Sciatic nerve (tissue), 2 donors: ENCODE measurements at regions not wholly inside any gene's neighbourhood (a gene's known extent, or its start where the extent isn't known, plus 50 kb on each side); places are given as distances from the start of the nearest gene placed in this dataset.

Experiments
- ATAC-seq: fragments of 200-7000 bp; cut with Tn5 transposase; one replicate; pipeline ENCODE4 v1.9.1; 2020; ENCODE audit warnings: mild to moderate bottlenecking, moderate library complexity
- DNase-seq: peaks from one replicate; pipeline ENCODE4 v3.0.0-alpha.2; 2020; ENCODE audit warnings: low spot score
- intact Hi-C: fragments of 100-400 bp; cut with DNase I; formaldehyde crosslinking; loops from one replicate; pipeline ENCODE4 v1.14.2; 2022
- donor health status: DM: no; HTN: no; CAD: no.
- donor health status: DM: no; HTN: no; CAD: no.

GRCh38 chr11:23988381-23989006 lies 508.4 kb upstream of the LUZP2 start:
- DNase-seq (no peak), ATAC-seq (no peak)
- intact Hi-C loops = no loop called here

- ATAC-seq = no peak
- intact Hi-C loops = no loop called here
- no peak for DNase-seq
These were observed 506.3 kb upstream of the LUZP2 start for GRCh38 chr11:23990346-23991164.

GRCh38 chr11:23991165-23991539 lies 505.7 kb upstream of the LUZP2 start:
- ATAC-seq = no peak
- intact Hi-C loops = no loop called here
- DNase-seq = no peak

GRCh38 chr11:23995891-23996290 lies 501.0 kb upstream of the LUZP2 start:
- no peak for ATAC-seq
- DNase-seq = no peak
- intact Hi-C loops = no loop called here

GRCh38 chr11:23997356-23997755 lies 499.5 kb upstream of the LUZP2 start:
- intact Hi-C loops = no loop called here
- DNase-seq = no peak
- ATAC-seq = no peak

GRCh38 chr11:24005202-24005876 lies 491.5 kb upstream of the LUZP2 start:
- ATAC-seq (no peak), DNase-seq (no peak)
- intact Hi-C loops = no loop called here

- intact Hi-C loops = no loop called here
- DNase-seq = no peak
- no peak for ATAC-seq
These were observed 453.0 kb upstream of the LUZP2 start for GRCh38 chr11:24043842-24044241.

GRCh38 chr11:24046731-24047130 lies 450.1 kb upstream of the LUZP2 start:
- no peak for ATAC-seq
- intact Hi-C loops = no loop called here
- no peak for DNase-seq

- DNase-seq = no peak
- intact Hi-C loops = no loop called here
- ATAC-seq = no peak
These were observed 440.8 kb upstream of the LUZP2 start for GRCh38 chr11:24056051-24056450.

GRCh38 chr11:24060125-24060524 lies 436.7 kb upstream of the LUZP2 start:
- intact Hi-C loops = no loop called here
- no peak for ATAC-seq
- no peak for DNase-seq

GRCh38 chr11:24064309-24064903 lies 432.4 kb upstream of the LUZP2 start:
- ATAC-seq (no peak), DNase-seq (no peak)
- intact Hi-C loops = no loop called here

GRCh38 chr11:24068197-24068596 lies 428.7 kb upstream of the LUZP2 start:
- no peak for ATAC-seq
- no peak for DNase-seq
- intact Hi-C loops = no loop called here

- ATAC-seq = no peak
- no peak for DNase-seq
- intact Hi-C loops = no loop called here
These were observed 426.4 kb upstream of the LUZP2 start for GRCh38 chr11:24070435-24070834.

GRCh38 chr11:24078018-24078417 lies 418.8 kb upstream of the LUZP2 start:
- intact Hi-C loops = no loop called here
- no peak for ATAC-seq
- no peak for DNase-seq

- intact Hi-C loops = no loop called here
- ATAC-seq (no peak), DNase-seq (no peak)
These were observed 414.6 kb upstream of the LUZP2 start for GRCh38 chr11:24082241-24082640.

GRCh38 chr11:24082860-24083259 lies 414.0 kb upstream of the LUZP2 start:
- DNase-seq (no peak), ATAC-seq (no peak)
- intact Hi-C loops = no loop called here

GRCh38 chr11:24084956-24085355 lies 411.9 kb upstream of the LUZP2 start:
- DNase-seq (no peak), ATAC-seq (no peak)
- intact Hi-C loops = no loop called here

GRCh38 chr11:24086921-24087320 lies 409.9 kb upstream of the LUZP2 start:
- DNase-seq (no peak), ATAC-seq (no peak)
- intact Hi-C loops = no loop called here

GRCh38 chr11:24091594-24091993 lies 405.3 kb upstream of the LUZP2 start:
- intact Hi-C loops = no loop called here

GRCh38 chr11:24093375-24093774 lies 403.5 kb upstream of the LUZP2 start:
- DNase-seq (no peak), ATAC-seq (no peak)
- intact Hi-C loops = no loop called here

More at GRCh38 chr11:24091594-24091993, 405.3 kb upstream of the LUZP2 start:
- DNase-seq (no peak), ATAC-seq (no peak)
